WTC11 (cell line): ENCODE measurements at regions not wholly inside any gene's neighbourhood (a gene's known extent, or its start where the extent isn't known, plus 50 kb on each side); places are given as distances from the start of the nearest gene placed in this dataset.

Source experiments
- ATAC-seq: fragments of 200-7000 bp; cut with Tn5 transposase; 2 replicates; pipeline ENCODE4 v1.10.0; 2021; ENCODE audit warnings: mild to moderate bottlenecking, moderate library complexity
- CTCF ChIA-PET: fragments of 300-600 bp; sonication (Branson Sonifier 250); formaldehyde crosslinking; loops from one replicate; lab custom pipeline; 2021; ENCODE audit warnings: antibody characterized with exemption; lab: Charles Lee
- POLR2A ChIA-PET: fragments of 350-600 bp; sonication (Branson Sonifier 250); formaldehyde crosslinking; loops from one replicate; lab custom pipeline; 2021; ENCODE audit warnings: antibody characterized with exemption; lab: Charles Lee
- DNase-seq: peaks from one replicate; pipeline ENCODE4 v3.0.0; 2021; ENCODE audit warnings: low spot score
- H3K27ac Mint-ChIP-seq: 2 replicates; pipeline ENCODE4 v1.8.0; 2021; ENCODE audit warnings: mixed read lengths
- H3K27me3 Mint-ChIP-seq: 2 replicates; pipeline ENCODE4 v1.8.0; 2021; ENCODE audit warnings: low read depth, mild to moderate bottlenecking, moderate library complexity, mixed read lengths
- H3K36me3 Mint-ChIP-seq: 2 replicates; pipeline ENCODE4 v1.8.0; 2021; ENCODE audit warnings: mixed read lengths
- H3K4me1 Mint-ChIP-seq: 2 replicates; pipeline ENCODE4 v1.8.0; 2022; ENCODE audit warnings: mixed read lengths
- H3K4me3 Mint-ChIP-seq: 2 replicates; pipeline ENCODE4 v1.8.0; 2021; ENCODE audit warnings: mild to moderate bottlenecking, moderate library complexity, mixed read lengths
- H3K9me3 Mint-ChIP-seq: 2 replicates; pipeline ENCODE4 v1.8.0; 2021; ENCODE audit warnings: mixed read lengths
- ARID4B ChIP-seq: sonication (generic); formaldehyde crosslinking; IDR thresholded peaks from 2 replicates; pipeline ENCODE4 v1.8.0; 2023; ENCODE audit warnings: missing genetic modification reagents, mild to moderate bottlenecking, borderline replicate concordance
- CDX4 ChIP-seq: fragments of 250-450 bp; sonication (Bioruptor Pico); IDR thresholded peaks from 2 replicates; pipeline ENCODE4 v1.9.0; 2021; ENCODE audit warnings: moderate library complexity, mild to moderate bottlenecking, inconsistent platforms, borderline replicate concordance
- CREM ChIP-seq: sonication (generic); formaldehyde crosslinking; IDR thresholded peaks from 2 replicates; pipeline ENCODE4 v1.8.1; 2022; ENCODE audit warnings: mild to moderate bottlenecking, missing genetic modification reagents, moderate library complexity
- E2F1 ChIP-seq: sonication (generic); formaldehyde crosslinking; IDR thresholded peaks from 2 replicates; pipeline ENCODE4 v1.8.0; 2022; ENCODE audit warnings: mild to moderate bottlenecking, missing genetic modification reagents
- E2F4 ChIP-seq: sonication (generic); formaldehyde crosslinking; IDR thresholded peaks from 2 replicates; pipeline ENCODE4 v1.8.1; 2022; ENCODE audit warnings: low read depth, mild to moderate bottlenecking, moderate library complexity, missing genetic modification reagents, borderline replicate concordance
- E2F5 ChIP-seq: sonication (generic); formaldehyde crosslinking; IDR thresholded peaks from 2 replicates; pipeline ENCODE4 v1.8.1; 2022; ENCODE audit warnings: mild to moderate bottlenecking, moderate library complexity, missing genetic modification reagents
- ETV6 ChIP-seq: sonication (generic); formaldehyde crosslinking; IDR thresholded peaks from 2 replicates; pipeline ENCODE4 v1.8.1; 2022; ENCODE audit warnings: mild to moderate bottlenecking, missing genetic modification reagents
- FOXJ3 ChIP-seq: sonication (generic); formaldehyde crosslinking; IDR thresholded peaks from 2 replicates; pipeline ENCODE4 v1.9.0; 2021; ENCODE audit warnings: missing genetic modification reagents, mild to moderate bottlenecking, borderline replicate concordance
- FOXP1 ChIP-seq: sonication (generic); formaldehyde crosslinking; IDR thresholded peaks from 2 replicates; pipeline ENCODE4 v1.8.0; 2022; ENCODE audit warnings: missing genetic modification reagents, mild to moderate bottlenecking, moderate library complexity, borderline replicate concordance
- GRHL2 ChIP-seq: fragments of 250-450 bp; sonication (Bioruptor Pico); IDR thresholded peaks from 2 replicates; pipeline ENCODE4 v1.8.0; 2022; ENCODE audit warnings: mild to moderate bottlenecking, moderate library complexity; ENCODE audit not compliant: insufficient replicate concordance, severe bottlenecking
- GTF2I ChIP-seq: fragments of 250-450 bp; sonication (Bioruptor Pico); conservative IDR thresholded peaks from 2 replicates; pipeline ENCODE4 v1.4.0; 2021; ENCODE audit warnings: mild to moderate bottlenecking
- MXD4 ChIP-seq: fragments of 250-450 bp; sonication (Bioruptor Pico); IDR thresholded peaks from 2 replicates; pipeline ENCODE4 v1.8.0; 2021; ENCODE audit warnings: mild to moderate bottlenecking, moderate library complexity, borderline replicate concordance
- MYBL2 ChIP-seq: sonication (generic); formaldehyde crosslinking; IDR thresholded peaks from 2 replicates; pipeline ENCODE4 v1.8.1; 2023; ENCODE audit warnings: mild to moderate bottlenecking, moderate library complexity, missing genetic modification reagents
- NFATC4 ChIP-seq: fragments of 250-450 bp; sonication (Bioruptor Pico); IDR thresholded peaks from 2 replicates; pipeline ENCODE4 v1.9.0; 2021; ENCODE audit warnings: mild to moderate bottlenecking
- NFYB ChIP-seq: sonication (generic); formaldehyde crosslinking; conservative IDR thresholded peaks from 2 replicates; pipeline ENCODE4 v1.8.0; 2022; ENCODE audit warnings: low read depth, missing genetic modification reagents
- NR1H2 ChIP-seq: sonication (generic); formaldehyde crosslinking; IDR thresholded peaks from 2 replicates; pipeline ENCODE4 v1.9.0; 2021; ENCODE audit warnings: mild to moderate bottlenecking, moderate library complexity, missing genetic modification reagents
- NR2C2 ChIP-seq: sonication (generic); formaldehyde crosslinking; IDR thresholded peaks from 2 replicates; pipeline ENCODE4 v1.8.0; 2022; ENCODE audit warnings: mild to moderate bottlenecking, missing genetic modification reagents
- NR3C1 ChIP-seq: sonication (generic); formaldehyde crosslinking; conservative IDR thresholded peaks from 2 replicates; pipeline ENCODE4 v1.8.1; 2023; ENCODE audit warnings: low read depth, mild to moderate bottlenecking, missing genetic modification reagents
- PRRX2 ChIP-seq: fragments of 250-450 bp; sonication (Bioruptor Pico); IDR thresholded peaks from 2 replicates; pipeline ENCODE4 v1.8.0; 2021; ENCODE audit warnings: mild to moderate bottlenecking
- TEAD4 ChIP-seq: sonication (generic); formaldehyde crosslinking; IDR thresholded peaks from 2 replicates; pipeline ENCODE4 v1.8.0; 2022; ENCODE audit warnings: mild to moderate bottlenecking, missing genetic modification reagents
- USF1 ChIP-seq: sonication (generic); formaldehyde crosslinking; IDR thresholded peaks from 2 replicates; pipeline ENCODE4 v1.8.0; 2022; ENCODE audit warnings: mild to moderate bottlenecking, missing genetic modification reagents
- ZBTB21 ChIP-seq: sonication (generic); formaldehyde crosslinking; IDR thresholded peaks from 2 replicates; pipeline ENCODE4 v1.8.1; 2023; ENCODE audit warnings: mild to moderate bottlenecking, missing genetic modification reagents, borderline replicate concordance
- ZBTB43 ChIP-seq: sonication (generic); formaldehyde crosslinking; IDR thresholded peaks from 2 replicates; pipeline ENCODE4 v1.8.1; 2023; ENCODE audit warnings: mild to moderate bottlenecking, missing genetic modification reagents
- ZNF138 ChIP-seq: sonication (generic); formaldehyde crosslinking; conservative IDR thresholded peaks from 2 replicates; pipeline ENCODE4 v1.8.1; 2022; ENCODE audit warnings: mild to moderate bottlenecking, moderate library complexity, missing genetic modification reagents
- ZNF263 ChIP-seq: sonication (generic); formaldehyde crosslinking; IDR thresholded peaks from 2 replicates; pipeline ENCODE4 v1.8.1; 2022; ENCODE audit warnings: low read depth, mild to moderate bottlenecking, moderate library complexity, missing genetic modification reagents
- ZNF396 ChIP-seq: fragments of 250-450 bp; sonication (Bioruptor Pico); IDR thresholded peaks from 2 replicates; pipeline ENCODE4 v1.8.0; 2021; ENCODE audit warnings: mild to moderate bottlenecking, moderate library complexity, borderline replicate concordance

- H3K4me3 Mint-ChIP-seq = no peak overlapping the region
- no peaks in the 10 kb centered on the region for H3K27me3 Mint-ChIP-seq
- ATAC-seq (no peak), DNase-seq (no peak)
- no peak overlapping the region for H3K27ac Mint-ChIP-seq
- TF ChIP-seq FOXJ3 (CRISPR knock-in tag) (no peak), GRHL2 (no peak), GTF2I (CRISPR knock-in tag) (no peak), NR1H2 (CRISPR knock-in tag) (no peak), E2F1 (CRISPR knock-in tag) (no peak), NFATC4 (CRISPR knock-in tag) (no peak), FOXP1 (CRISPR knock-in tag) (no peak), MYBL2 (no peak), NFYB (CRISPR knock-in tag) (no peak), MXD4 (CRISPR knock-in tag) (no peak), ZNF396 (CRISPR knock-in tag) (no peak), ETV6 (CRISPR knock-in tag) (no peak), CREM (no peak), ZNF138 (no peak), NR3C1 (no peak), ZBTB21 (CRISPR knock-in tag) (no peak), ZBTB43 (CRISPR knock-in tag) (no peak), ZNF263 (CRISPR knock-in tag) (no peak), TEAD4 (CRISPR knock-in tag) (no peak), PRRX2 (no peak)
- peaks cover 4% of the 10 kb centered on the region; the same call in 1 of the 2 replicates for H3K9me3 Mint-ChIP-seq
- POLR2A ChIA-PET = no interaction called here
- H3K4me1 Mint-ChIP-seq = peaks cover 4% of the 10 kb centered on the region
- H3K36me3 Mint-ChIP-seq = no peaks in the 10 kb centered on the region
- CTCF ChIA-PET = no interaction called here
Measured at GRCh38 chr2:81551040-81551634, 1246.6 kb upstream of the LRRTM1 start.

GRCh38 chr2:81550277-81550676 is 1245.7 kb upstream of the LRRTM1 start:
- Mint-ChIP-seq H3K9me3 (peaks cover 4% of the 10 kb centered on the region; the same call in 1 of the 2 replicates), H3K36me3 (no peaks in the 10 kb centered on the region), H3K4me3 (no peak overlapping the region), H3K27me3 (no peaks in the 10 kb centered on the region), H3K27ac (no peak overlapping the region), H3K4me1 (peaks cover 4% of the 10 kb centered on the region)
- POLR2A ChIA-PET = no interaction called here
- ATAC-seq (no peak), DNase-seq (no peak)
- CTCF ChIA-PET = interaction anchor here (1.3 to 1.4 kb wide), 2 partner anchors 27 to 226 kb away, joined by 4 read pairs; no protein-coding TSS in a partner anchor
- TF ChIP-seq GRHL2 (no peak), E2F4 (CRISPR knock-in tag) (no peak), ZNF138 (no peak), E2F5 (CRISPR knock-in tag) (no peak), NR1H2 (CRISPR knock-in tag) (no peak), ARID4B (CRISPR knock-in tag) (no peak), CDX4 (CRISPR knock-in tag) (no peak), NR2C2 (no peak), USF1 (CRISPR knock-in tag) (no peak)
